ENCODE measurements at regions not wholly inside any gene's neighbourhood (a gene's known extent, or its start where the extent isn't known, plus 50 kb on each side); places are given as distances from the start of the nearest gene placed in this dataset.
"Not testable (repeated sequence)": the region's sequence is repeated elsewhere in the genome, so short reads cannot be mapped to it uniquely, and the experiment has no call there.

DNA sequence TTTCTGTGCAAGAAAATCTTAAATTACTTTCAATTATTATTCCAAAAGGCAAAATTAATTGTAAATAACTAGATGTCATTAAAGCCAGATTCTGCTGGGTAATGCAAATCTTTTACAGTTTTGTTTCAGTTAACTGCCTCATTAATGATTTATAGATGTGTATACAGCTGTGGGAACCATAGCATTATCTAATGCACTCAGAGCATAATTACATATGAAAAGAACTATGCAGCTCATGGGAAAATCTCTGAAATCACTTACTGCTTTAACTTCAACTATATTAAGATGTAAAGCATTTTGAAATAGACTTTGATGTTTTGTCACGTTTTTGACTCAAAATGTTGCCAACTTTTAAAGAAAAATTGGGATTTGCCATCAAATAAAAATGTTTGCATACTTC is 630.3 kb upstream of the KLHL4 start:
- no peak for DNase-seq

DNA sequence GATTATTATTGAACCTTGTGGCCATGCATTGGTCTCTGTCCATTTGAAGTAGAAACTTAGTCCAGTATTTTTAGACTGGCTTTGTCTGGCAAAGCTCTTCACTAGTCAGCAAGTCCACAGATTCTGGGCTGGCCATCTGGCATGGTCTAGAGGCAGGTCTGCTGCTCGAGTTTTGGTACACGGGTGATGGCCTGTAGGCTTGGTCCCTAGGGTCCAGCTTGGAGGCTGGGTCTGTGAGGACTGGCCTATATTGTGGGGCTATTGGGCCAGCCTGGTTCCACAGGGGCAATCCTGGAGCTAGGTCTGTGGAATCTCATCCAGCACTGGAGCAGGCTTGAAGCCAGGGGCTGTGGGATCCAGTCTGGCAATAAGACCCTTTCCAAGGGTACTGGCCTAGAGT is 607.6 kb upstream of the KLHL4 start:
- DNase-seq: no peak

DNA sequence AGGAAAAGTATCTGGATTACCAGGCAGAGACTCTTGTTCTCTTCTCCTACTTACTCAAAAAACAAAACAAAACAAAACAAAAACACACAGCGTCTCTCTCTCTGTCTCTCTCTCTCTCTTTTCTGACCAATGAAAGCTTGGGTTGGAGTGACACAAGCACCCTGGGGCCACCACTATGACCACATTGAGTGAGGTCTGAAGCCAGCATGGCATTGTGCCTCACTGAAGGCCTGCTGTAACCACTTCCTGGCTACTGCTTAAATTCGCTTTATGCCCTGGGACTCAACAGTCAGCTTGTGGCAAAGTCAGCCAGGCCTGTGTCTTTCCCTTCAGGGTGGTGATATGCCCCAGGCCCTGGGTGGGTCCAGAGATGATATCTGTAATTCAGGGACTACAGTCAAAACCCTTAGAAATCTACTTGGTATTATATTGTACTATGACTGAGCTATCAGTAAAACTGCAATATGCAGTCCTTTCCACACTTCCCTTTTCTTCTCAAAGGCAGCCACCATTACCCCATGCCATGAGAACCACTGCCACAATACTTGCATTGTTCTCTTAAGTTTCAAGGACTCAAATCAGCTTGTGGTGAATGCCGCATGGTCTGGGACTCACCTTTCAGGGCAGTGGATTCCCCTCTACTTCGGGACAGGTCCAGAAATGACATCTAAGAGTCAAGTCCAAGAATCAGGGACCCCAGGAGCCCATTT is 606.8 kb upstream of the KLHL4 start:
- no peak for DNase-seq

DNA sequence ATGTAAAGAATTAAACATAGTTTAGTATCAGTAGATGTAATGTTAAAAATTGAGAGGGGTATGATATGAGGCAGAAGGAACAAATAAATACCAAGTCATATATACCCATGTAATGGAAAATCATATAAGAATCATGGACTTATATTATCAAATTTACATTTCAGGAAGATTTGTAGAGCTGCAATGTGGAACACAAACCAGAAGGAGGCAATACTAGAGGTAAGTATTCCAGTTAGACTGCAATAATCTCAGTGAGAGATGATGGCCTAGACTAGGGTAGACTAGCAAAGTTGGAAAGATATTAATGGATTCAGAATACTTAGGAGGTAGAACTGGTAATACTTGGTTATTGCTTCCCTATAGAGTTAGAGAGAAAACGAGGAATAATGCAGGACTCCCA is 603.0 kb upstream of the KLHL4 start:
- DNase-seq: no peak

DNA sequence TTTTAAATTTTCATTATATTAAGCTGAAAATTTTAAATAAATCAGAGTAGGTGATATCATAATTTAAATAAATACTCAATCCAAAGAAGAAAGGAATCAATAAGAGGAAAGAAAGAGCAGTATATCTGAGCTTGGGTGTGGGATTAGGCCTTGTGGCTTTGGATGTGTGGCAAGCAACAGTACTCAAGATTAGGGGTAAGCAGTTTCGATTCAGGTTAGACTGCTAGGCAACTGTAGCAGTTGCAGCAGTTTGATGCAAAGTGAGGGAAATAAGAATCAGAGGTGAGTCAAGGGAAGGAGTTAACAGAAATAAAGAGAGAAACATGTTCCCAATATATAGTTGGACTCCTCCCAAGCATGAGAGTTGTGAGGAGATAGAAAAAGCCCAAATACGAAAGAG is 599.6 kb upstream of the KLHL4 start:
- no peak for DNase-seq

DNA sequence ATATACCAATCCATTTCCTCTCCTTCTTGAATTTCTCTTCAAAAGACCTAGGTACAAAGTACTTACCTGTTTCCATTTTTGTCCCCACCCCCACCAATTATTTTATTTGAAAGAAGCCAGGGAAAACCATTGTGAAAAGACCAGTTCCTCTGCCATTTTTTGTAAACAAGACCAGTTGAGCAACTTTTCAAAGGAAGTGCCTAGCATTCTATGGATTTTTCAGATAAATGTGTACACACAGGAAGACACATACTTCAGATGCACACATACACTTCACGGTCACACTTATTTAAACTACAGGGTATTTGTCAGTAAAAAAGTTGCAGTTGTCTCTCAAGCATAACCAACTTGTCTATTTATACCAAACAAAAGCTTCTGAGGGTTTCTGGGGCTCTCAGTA is 587.2 kb upstream of the KLHL4 start:
- DNase-seq: no peak

DNA sequence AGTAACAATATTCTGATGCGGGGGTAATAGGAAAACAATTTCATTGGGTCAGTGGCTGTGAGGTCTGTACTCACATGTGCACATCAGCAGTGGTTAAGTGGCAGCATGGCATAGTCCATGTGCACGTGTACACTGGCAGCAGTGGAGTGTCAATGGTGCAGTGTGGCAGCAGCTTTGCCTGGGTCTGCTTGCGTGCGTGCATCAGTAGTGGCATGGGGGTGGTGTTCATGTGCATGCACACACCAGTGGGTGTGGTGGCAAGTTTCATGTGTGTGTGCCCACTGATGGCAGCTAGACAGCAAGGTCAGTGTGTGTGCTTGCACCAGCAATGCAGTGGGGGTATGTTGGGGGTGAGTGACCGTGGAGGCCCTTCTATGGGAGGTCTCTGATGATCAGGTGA is 581.6 kb upstream of the KLHL4 start:
- DNase-seq: no peak

DNA sequence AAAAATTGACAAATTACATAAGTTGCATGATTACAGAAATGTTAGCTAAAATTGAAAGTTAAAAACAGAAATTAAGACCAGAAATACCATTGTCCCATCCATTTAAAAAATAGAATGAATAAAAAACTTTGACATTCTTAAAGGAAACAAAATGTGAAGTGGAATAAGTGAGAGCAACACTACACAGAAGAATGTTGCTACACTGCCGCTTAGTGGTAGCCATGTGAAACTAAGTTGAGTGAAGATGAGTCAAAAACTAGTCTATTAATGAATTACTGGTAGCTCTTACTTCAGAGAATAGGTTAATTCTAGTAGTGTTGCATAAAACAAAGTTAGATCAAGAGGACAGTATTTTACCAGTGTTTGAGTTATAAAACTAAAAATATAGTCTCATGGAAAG is 571.0 kb upstream of the KLHL4 start:
- peak in 1 of 2 experiments; percentile 15 for DNase-seq

DNA sequence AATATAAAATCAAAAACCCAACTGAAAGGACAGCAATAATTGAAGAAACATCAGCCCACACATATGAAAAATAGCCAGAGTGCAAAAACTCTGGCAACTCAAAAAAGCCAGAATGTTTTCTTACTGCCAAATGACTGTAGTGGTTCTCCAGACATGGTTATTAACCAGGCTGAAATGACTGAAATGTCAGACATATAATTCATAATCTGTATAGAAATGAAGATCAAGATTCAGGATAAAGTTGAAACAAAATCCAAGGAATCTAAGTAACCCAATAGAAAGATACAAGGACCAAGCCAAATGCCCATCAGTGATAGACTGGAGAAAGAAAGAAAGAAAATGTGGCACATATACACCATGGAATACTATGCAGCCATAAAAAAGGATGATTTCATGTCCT is 553.3 kb upstream of the KLHL4 start:
- DNase-seq: no peak

DNA sequence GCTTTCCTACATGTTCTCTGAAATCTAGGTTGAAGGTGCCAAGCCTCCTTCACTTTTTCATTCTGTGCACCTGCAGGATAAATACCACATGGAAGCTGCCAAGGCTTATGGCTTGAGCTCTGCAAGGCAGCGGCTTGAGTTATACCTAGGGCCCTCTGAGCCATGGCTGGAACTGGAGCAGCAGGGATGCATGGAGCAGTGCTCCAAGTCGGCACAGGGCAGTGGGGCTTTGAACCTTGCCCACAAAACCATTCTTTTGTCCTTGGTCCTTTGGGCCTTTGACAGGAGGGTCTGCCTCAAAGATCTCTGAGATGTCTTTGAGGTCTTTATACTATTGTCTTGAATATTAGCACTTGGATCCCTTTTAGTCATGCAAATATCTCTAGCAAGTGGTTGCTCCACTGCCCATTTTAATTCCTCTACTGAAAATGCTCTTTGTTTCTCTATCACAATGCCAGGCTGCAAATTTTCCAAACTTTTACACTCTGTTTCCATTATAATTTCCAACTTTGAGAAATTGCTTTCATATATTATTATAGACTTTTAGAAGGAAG is 536.2 kb upstream of the KLHL4 start:
- no peak for DNase-seq

DNA sequence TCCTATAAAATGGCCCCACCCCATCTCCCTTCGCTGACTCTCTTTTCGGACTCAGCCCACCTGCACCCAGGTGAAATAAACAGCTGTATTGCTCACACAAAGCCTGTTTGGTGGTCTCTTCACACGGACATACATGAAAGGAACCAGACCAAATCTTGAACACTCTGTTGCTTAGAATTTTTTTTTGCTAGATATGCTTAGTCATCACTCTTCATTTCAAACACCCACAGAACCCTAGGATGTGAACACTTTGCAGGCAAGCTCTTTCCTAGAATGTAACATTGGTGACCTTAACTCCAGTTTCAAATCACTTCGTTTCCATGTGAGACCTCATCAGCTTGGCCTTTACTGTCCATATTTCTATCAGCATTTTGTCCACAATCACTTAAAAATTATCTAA is 530.3 kb upstream of the KLHL4 start:
- not testable (repeated sequence) for DNase-seq

DNA sequence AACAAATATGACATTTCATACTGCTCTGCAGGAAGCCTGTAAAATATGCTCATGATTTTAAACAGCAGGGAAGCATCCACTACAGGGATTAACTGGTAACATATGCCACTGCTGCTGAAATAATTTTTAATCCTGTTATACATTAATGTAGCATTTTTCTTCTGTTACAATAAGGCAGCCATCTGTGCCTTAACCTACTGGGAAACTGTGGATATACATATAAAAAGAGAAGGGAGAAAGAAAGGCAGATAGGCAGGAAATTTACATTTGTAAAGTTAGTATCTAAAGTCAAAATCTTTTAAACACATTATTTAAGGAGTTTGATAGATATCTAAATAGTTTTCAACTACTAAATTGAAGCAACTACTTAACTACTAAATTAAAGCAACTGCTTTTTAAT is 514.6 kb upstream of the KLHL4 start:
- DNase-seq: no peak

DNA sequence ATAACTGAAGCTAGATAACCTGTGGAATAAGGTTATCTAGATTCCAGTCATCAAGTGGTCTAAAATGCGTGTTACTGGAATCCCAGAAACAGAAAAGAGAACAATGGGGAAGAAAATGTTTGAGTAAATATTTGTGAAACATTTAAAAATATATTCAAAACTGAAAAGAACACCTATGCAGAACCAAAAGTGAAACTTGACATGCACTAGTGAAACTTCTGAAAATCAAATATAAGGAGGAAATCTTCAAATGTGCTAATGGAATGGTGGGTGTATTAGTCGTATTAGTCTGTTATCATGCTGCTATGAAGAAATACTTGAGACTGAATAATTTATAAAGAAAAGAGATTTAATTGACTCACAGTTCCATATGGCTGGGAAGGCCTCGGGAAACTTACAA is 512.4 kb upstream of the KLHL4 start:
- no peak for DNase-seq

DNA sequence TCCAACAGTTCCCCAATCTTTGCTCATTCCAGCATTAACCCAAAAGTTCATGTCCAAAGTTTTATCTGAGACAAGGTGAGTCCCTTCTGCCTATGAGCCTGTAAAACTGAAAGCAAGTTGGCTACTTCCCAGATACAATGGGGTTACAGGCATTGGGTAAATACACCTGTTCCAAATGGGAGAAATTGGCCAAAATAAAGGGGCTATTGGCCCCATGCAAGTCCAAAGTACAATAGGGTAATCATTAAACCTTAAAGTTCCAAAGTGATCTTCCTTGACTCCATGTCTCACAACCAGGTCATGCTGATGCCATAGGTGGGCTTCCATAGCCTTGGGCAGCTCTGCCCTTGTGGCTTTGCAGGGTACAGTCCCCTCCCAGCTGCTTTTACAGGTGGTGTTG is 511.7 kb upstream of the KLHL4 start:
- no peak for DNase-seq

DNA sequence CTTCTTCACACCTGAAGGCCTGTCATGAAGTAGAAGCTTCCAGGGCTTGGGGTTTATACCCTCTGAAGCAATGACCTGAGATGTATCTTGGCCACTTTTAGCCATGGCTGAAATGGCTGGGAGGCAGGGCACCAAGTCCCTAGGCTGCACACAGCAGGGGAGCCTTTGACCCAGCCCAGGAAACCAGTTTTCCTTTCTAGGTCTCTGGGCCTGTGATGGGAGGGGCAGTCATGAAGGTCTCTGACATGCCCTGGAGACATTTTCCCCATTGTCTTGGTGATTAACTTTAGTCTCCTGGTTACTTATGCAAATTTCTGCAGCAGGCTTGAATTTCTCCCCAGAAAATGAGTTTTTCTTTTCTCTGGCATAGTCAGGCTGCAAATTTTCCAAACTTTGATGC is 511.0 kb upstream of the KLHL4 start:
- no peak for DNase-seq

DNA sequence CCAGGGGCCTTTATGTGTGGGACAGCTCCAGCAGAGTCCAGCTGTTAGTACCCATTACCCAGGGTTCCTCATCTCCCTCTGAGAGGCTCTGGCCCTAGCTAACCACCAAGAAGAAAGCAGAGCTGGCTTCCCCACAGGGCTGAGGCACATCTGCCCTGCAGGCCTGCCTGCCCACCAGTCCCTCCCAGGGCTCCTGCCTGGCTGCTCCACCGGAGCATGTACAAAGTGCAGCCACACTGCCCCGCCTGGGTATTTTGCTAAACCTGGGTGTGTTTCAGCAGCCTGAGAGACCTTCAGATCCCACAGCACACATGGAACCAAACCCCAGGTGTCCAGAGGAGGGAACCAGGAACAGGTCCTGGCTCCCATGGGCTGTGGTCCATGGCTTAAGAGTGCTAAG is 500.4 kb upstream of the KLHL4 start:
- DNase-seq: no peak

DNA sequence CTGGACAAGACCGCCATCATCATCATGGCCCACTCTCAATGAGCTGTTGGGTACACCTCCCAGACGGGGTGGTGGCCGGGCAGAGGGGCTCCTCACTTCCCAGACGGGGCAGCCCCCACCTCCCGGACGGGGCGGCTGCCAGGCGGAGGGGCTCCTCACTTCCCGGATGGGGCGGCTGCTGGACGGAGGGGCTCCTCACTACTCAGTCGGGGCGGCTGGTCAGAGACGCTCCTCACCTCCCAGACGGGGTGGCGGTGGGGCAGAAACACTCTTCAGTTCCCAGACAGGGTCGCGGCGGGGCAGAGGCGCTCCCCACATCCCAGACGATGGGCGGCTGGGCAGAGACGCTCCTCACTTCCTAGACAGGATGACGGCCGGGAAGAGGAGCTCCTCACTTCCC is 484.5 kb upstream of the KLHL4 start:
- not testable (repeated sequence) for DNase-seq

DNA sequence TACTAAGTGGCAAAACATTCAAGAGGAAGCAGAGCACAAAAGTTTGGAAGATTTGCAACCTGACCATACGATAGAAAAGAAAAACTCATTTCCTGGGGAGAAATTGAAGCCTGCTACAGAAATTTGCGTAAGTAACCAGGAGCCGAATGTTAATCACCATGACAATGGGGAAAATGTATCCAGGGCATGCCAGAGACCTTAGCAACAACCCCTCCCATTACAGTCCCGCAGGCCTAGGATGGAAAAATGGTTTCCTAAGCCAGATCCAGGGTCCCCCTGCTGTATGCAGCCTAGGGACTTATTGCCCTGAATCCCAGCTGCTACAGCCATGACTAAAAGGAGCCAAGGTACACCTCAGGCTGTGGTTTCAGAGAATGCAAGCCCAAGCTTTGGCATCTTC is 472.2 kb upstream of the KLHL4 start:
- DNase-seq: no peak

DNA sequence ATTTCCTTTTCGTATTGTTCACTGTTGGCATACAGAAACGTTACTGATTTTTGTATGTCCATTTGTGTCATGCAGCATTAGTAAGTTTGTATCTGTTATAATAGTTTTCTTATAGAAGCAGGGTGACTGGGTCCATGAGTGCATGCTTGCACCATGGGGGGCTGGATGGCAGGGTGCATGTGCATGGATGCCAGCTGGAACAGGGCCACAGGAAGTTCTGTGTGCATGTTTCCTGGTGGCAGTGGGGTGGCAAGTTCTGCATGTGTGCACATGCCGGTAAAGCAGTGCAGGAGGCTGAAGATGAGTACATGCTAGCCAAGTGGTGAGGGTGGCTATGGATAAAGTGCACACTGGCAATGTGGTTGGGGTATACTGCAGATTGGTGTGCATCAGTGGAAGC is 468.0 kb upstream of the KLHL4 start:
- DNase-seq: no peak

DNA sequence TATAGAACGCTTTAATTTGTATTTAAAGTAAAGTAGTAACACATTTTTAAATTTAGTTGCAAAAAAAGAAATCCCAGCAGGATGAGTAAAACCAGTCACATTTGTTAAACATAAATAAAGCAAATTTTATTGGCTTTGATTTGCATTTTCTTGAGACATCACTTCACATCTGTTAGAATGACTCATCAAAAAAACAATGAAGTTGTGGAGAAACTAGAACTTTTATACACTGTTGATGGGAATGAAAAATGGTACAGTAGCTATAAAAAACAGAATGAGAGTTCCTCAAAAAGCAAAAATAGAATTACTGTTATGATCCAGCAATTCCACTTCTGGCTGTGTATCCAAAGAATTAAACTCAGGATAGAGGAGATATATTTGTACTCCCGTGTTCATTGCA is 454.0 kb upstream of the KLHL4 start:
- no peak for DNase-seq

DNA sequence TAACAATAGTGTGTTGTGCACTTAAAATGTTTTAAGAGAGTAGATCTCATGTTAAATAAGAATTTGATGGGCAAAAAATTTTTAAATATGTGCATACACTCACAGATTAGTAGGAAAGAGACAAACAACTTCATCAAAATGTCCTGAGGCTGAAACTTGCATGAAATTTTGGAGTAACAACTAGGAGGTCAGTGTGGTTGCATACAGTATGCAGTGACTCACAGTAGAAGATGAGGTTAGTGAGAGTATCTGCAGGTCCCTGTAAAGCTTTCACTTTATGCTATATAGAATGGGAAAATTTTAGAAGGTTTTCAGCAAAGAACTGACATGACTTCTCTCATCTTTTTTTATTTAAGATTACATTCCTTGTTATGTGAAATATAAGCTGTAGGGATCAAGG is 453.1 kb upstream of the KLHL4 start:
- DNase-seq: no peak

DNA sequence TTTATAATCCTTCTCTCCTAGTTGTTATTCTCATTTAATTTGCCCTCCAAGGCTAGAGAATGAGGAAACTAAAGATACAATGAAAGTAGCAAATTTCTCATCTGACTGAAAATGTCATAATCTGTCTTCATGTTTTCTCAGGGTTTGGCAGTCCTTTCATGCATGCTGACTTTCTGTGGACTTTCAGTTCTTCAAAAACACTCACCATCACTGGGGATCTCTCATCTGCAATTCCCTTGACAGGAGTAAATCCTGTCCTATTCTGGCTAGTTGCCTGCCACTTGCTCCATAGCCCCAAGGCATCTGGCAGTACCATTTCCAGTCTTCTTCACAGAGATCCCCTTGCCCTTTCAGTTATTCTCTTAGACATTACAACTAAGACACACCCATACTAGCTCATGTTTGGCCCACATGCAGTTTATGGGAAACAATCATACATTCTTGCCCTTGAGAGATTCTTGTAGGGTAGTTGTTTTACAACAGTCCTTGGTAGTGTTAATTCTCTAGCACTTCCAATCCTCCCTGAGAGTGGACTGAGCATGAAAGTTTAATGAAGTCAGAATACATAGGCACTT is 449.7 kb upstream of the KLHL4 start:
- DNase-seq: no peak

DNA sequence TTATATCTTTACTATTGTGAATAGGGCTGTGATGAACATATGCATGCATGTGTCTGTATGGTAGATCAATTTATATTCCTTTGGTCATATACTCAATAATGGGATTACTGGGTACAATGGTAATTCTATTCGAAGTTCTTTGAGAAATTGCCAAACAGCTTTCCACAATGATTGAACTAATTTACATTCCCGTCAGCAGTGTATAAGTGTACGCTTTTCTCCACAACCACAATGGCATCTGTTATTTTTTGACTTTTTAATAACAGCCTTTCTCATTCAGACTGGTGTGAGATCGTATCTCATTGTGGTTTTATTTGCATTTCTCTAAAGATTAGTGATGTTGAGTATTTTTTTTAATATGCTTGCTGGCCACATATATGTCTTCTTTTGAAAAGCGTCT is 439.4 kb upstream of the KLHL4 start:
- no peak for DNase-seq

DNA sequence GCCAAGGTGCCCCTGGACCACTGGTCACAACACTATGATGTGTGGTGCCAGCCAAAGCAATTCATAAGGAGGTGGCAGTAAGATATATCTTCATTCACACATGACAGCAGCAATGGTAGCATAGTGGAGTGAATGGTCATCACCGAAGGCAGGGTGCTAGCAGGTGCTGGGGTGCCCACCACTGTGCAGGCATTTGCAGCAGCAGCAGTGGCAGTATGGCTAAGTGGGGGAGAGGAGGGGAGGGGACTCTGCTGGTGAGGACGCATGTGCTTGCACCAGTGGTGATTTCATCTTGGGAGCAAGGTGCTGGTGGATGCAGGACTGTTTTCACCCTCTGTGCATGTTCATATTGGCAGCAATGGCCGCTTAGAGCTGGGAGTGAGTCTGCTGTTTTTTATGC is 419.1 kb upstream of the KLHL4 start:
- no peak for DNase-seq

DNA sequence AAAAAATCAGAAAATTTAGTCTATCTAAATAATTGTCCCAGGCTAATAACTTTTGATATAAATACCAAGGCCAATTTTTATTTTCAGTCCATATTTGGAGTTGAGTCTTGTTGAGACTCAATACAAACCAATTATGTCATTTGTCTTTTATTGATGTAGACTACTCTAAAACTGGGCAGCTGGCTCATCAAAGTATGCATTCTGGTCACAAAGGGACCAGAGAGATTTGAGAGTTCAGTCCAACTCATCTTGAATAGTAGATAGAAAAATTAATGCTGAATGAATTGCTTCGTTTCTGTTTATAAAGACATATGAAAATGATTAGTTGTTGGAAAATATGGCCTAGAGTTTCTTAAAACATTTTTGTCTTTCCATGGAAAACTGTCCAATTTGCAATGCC is 412.5 kb upstream of the KLHL4 start:
- DNase-seq: no peak
